ENCODE measurements at regions not wholly inside any gene's neighbourhood (a gene's known extent, or its start where the extent isn't known, plus 50 kb on each side); places are given as distances from the start of the nearest gene placed in this dataset.

GRCh38 chr16:8254405-8254804 is 335.9 kb downstream of the TMEM114 start:
- H3K36me3 ChIP-seq (ENCODE audit: insufficient read depth, low read length) = no peaks in the 10 kb centered on the region
- H3K9ac ChIP-seq (ENCODE audit: low read depth, low read length) = no peak overlapping the region
- 0 out of 2 replicates have a peak, but pooled peaks cover 8% of the 10 kb centered on the region for H3K4me1 ChIP-seq (ENCODE audit: insufficient read depth, low read length)
- H3K9me3 ChIP-seq (ENCODE audit: control insufficient read depth, insufficient read depth, low read length) = no peaks in the 10 kb centered on the region

- H3K9me3 ChIP-seq (ENCODE audit: control insufficient read depth, insufficient read depth, low read length) = no peaks in the 10 kb centered on the region
- H3K4me1 ChIP-seq (ENCODE audit: insufficient read depth, low read length) = 0 out of 2 replicates have a peak, but pooled peaks cover 5% of the 10 kb centered on the region
- no peaks in the 10 kb centered on the region for H3K36me3 ChIP-seq (ENCODE audit: insufficient read depth, low read length)
- no peak overlapping the region for H3K9ac ChIP-seq (ENCODE audit: low read depth, low read length)
Measured at GRCh38 chr16:8253718-8254117, 336.6 kb downstream of the TMEM114 start.

GRCh38 chr16:8251727-8252126 is 338.6 kb downstream of the TMEM114 start:
- Histone ChIP-seq H3K36me3 (ENCODE audit: insufficient read depth, low read length) (no peaks in the 10 kb centered on the region), H3K9me3 (ENCODE audit: control insufficient read depth, insufficient read depth, low read length) (no peaks in the 10 kb centered on the region), H3K9ac (ENCODE audit: low read depth, low read length) (no peak overlapping the region), H3K4me1 (ENCODE audit: insufficient read depth, low read length) (no peaks in the 10 kb centered on the region)

- Histone ChIP-seq H3K36me3 (ENCODE audit: insufficient read depth, low read length) (no peaks in the 10 kb centered on the region), H3K9me3 (ENCODE audit: control insufficient read depth, insufficient read depth, low read length) (no peaks in the 10 kb centered on the region), H3K9ac (ENCODE audit: low read depth, low read length) (no peak overlapping the region), H3K4me1 (ENCODE audit: insufficient read depth, low read length) (no peaks in the 10 kb centered on the region)
Measured at GRCh38 chr16:8251298-8251697, 339.0 kb downstream of the TMEM114 start.

GRCh38 chr16:8247993-8248392 is 342.3 kb downstream of the TMEM114 start:
- no peak overlapping the region for H3K9ac ChIP-seq (ENCODE audit: low read depth, low read length)
- H3K9me3 ChIP-seq (ENCODE audit: control insufficient read depth, insufficient read depth, low read length) = no peaks in the 10 kb centered on the region
- no peaks in the 10 kb centered on the region for H3K4me1 ChIP-seq (ENCODE audit: insufficient read depth, low read length)
- H3K36me3 ChIP-seq (ENCODE audit: insufficient read depth, low read length) = no peaks in the 10 kb centered on the region

GRCh38 chr16:8243981-8244380 is 346.3 kb downstream of the TMEM114 start:
- Histone ChIP-seq H3K36me3 (ENCODE audit: insufficient read depth, low read length) (no peaks in the 10 kb centered on the region), H3K4me1 (ENCODE audit: insufficient read depth, low read length) (no peaks in the 10 kb centered on the region), H3K9ac (ENCODE audit: low read depth, low read length) (no peak overlapping the region), H3K9me3 (ENCODE audit: control insufficient read depth, insufficient read depth, low read length) (no peaks in the 10 kb centered on the region)

- Histone ChIP-seq H3K9ac (ENCODE audit: low read depth, low read length) (no peak overlapping the region), H3K9me3 (ENCODE audit: control insufficient read depth, insufficient read depth, low read length) (no peaks in the 10 kb centered on the region), H3K36me3 (ENCODE audit: insufficient read depth, low read length) (no peaks in the 10 kb centered on the region), H3K4me1 (ENCODE audit: insufficient read depth, low read length) (no peaks in the 10 kb centered on the region)
Measured at GRCh38 chr16:8241408-8241807, 348.9 kb downstream of the TMEM114 start.

GRCh38 chr16:8239443-8239842 is 350.9 kb downstream of the TMEM114 start:
- no peaks in the 10 kb centered on the region for H3K36me3 ChIP-seq (ENCODE audit: insufficient read depth, low read length)
- H3K9me3 ChIP-seq (ENCODE audit: control insufficient read depth, insufficient read depth, low read length) = no peaks in the 10 kb centered on the region
- H3K4me1 ChIP-seq (ENCODE audit: insufficient read depth, low read length) = no peaks in the 10 kb centered on the region
- no peak overlapping the region for H3K9ac ChIP-seq (ENCODE audit: low read depth, low read length)

GRCh38 chr16:8237452-8237851 is 352.9 kb downstream of the TMEM114 start:
- no peak overlapping the region for H3K9ac ChIP-seq (ENCODE audit: low read depth, low read length)
- H3K9me3 ChIP-seq (ENCODE audit: control insufficient read depth, insufficient read depth, low read length) = no peaks in the 10 kb centered on the region
- peaks cover 4% of the 10 kb centered on the region; the same call in 1 of the 2 replicates for H3K4me1 ChIP-seq (ENCODE audit: insufficient read depth, low read length)
- H3K36me3 ChIP-seq (ENCODE audit: insufficient read depth, low read length) = no peaks in the 10 kb centered on the region

GRCh38 chr16:8236816-8237215 is 353.5 kb downstream of the TMEM114 start:
- H3K4me1 ChIP-seq (ENCODE audit: insufficient read depth, low read length) = peaks cover 4% of the 10 kb centered on the region; the same call in 1 of the 2 replicates
- no peaks in the 10 kb centered on the region for H3K9me3 ChIP-seq (ENCODE audit: control insufficient read depth, insufficient read depth, low read length)
- no peak overlapping the region for H3K9ac ChIP-seq (ENCODE audit: low read depth, low read length)
- no peaks in the 10 kb centered on the region for H3K36me3 ChIP-seq (ENCODE audit: insufficient read depth, low read length)

GRCh38 chr16:8230497-8230896 is 359.8 kb downstream of the TMEM114 start:
- Histone ChIP-seq H3K9me3 (ENCODE audit: control insufficient read depth, insufficient read depth, low read length) (no peaks in the 10 kb centered on the region), H3K4me1 (ENCODE audit: insufficient read depth, low read length) (peaks cover 17% of the 10 kb centered on the region), H3K9ac (ENCODE audit: low read depth, low read length) (no peak overlapping the region), H3K36me3 (ENCODE audit: insufficient read depth, low read length) (no peaks in the 10 kb centered on the region)

- H3K9me3 ChIP-seq (ENCODE audit: control insufficient read depth, insufficient read depth, low read length) = no peaks in the 10 kb centered on the region
Measured at GRCh38 chr16:8229011-8229520, 361.2 kb downstream of the TMEM114 start.

GRCh38 chr16:8217201-8217600 is 373.1 kb downstream of the TMEM114 start:
- no peaks in the 10 kb centered on the region for H3K4me1 ChIP-seq (ENCODE audit: insufficient read depth, low read length)
- H3K9ac ChIP-seq (ENCODE audit: low read depth, low read length) = no peak overlapping the region
- no peaks in the 10 kb centered on the region for H3K9me3 ChIP-seq (ENCODE audit: control insufficient read depth, insufficient read depth, low read length)
- H3K36me3 ChIP-seq (ENCODE audit: insufficient read depth, low read length) = no peaks in the 10 kb centered on the region

More at GRCh38 chr16:8229011-8229520, 361.2 kb downstream of the TMEM114 start:
- no peaks in the 10 kb centered on the region for H3K36me3 ChIP-seq (ENCODE audit: insufficient read depth, low read length)
- H3K4me1 ChIP-seq (ENCODE audit: insufficient read depth, low read length) = peaks cover 17% of the 10 kb centered on the region
- H3K9ac ChIP-seq (ENCODE audit: low read depth, low read length) = no peak overlapping the region

GRCh38 chr16:8204769-8205168 is 385.5 kb downstream of the TMEM114 start:
- Histone ChIP-seq H3K9me3 (ENCODE audit: control insufficient read depth, insufficient read depth, low read length) (peaks cover 14% of the 10 kb centered on the region), H3K4me1 (ENCODE audit: insufficient read depth, low read length) (no peaks in the 10 kb centered on the region), H3K9ac (ENCODE audit: low read depth, low read length) (no peak overlapping the region), H3K36me3 (ENCODE audit: insufficient read depth, low read length) (no peaks in the 10 kb centered on the region)

GRCh38 chr16:8204096-8204495 is 386.2 kb downstream of the TMEM114 start:
- no peak overlapping the region for H3K9ac ChIP-seq (ENCODE audit: low read depth, low read length)
- H3K36me3 ChIP-seq (ENCODE audit: insufficient read depth, low read length) = no peaks in the 10 kb centered on the region
- H3K9me3 ChIP-seq (ENCODE audit: control insufficient read depth, insufficient read depth, low read length) = peaks cover 14% of the 10 kb centered on the region
- H3K4me1 ChIP-seq (ENCODE audit: insufficient read depth, low read length) = 0 out of 2 replicates have a peak, but pooled peaks cover 2% of the 10 kb centered on the region

- H3K9ac ChIP-seq (ENCODE audit: low read depth, low read length) = no peak overlapping the region
- H3K36me3 ChIP-seq (ENCODE audit: insufficient read depth, low read length) = no peaks in the 10 kb centered on the region
- H3K9me3 ChIP-seq (ENCODE audit: control insufficient read depth, insufficient read depth, low read length) = peaks cover 14% of the 10 kb centered on the region
- 0 out of 2 replicates have a peak, but pooled peaks cover 6% of the 10 kb centered on the region for H3K4me1 ChIP-seq (ENCODE audit: insufficient read depth, low read length)
Measured at GRCh38 chr16:8203101-8203500, 387.2 kb downstream of the TMEM114 start.
